GM12891 (cell line): ENCODE measurements at regions not wholly inside any gene's neighbourhood (a gene's known extent, or its start where the extent isn't known, plus 50 kb on each side); places are given as distances from the start of the nearest gene placed in this dataset.

ENCODE experiments used
- DNase-seq: peaks from one replicate; pipeline ENCODE4 v3.0.0; 2011; ENCODE audit warnings: low spot score; ENCODE audit not compliant: insufficient read length
- FAIRE-seq: peaks from 2 replicates; lab custom pipeline; 2011; peaks lifted over from hg19 to GRCh38; lab: Jason Lieb, UNC
- PAX5 ChIP-seq: IDR thresholded peaks from 2 replicates; pipeline ENCODE4 v1.6.1; 2011; ENCODE audit warnings: low read length, moderate library complexity, mild to moderate bottlenecking; ENCODE audit not compliant: insufficient read depth, severe bottlenecking
- POLR2A ChIP-seq: IDR thresholded peaks from 2 replicates; pipeline ENCODE4 v1.6.1; 2011; ENCODE audit warnings: low read depth, low read length, control low read depth
- POLR2AphosphoS5 ChIP-seq: IDR thresholded peaks from 2 replicates; pipeline ENCODE4 v1.6.1; 2011; ENCODE audit warnings: low read depth, low read length, control low read depth
- POU2F2 ChIP-seq: IDR thresholded peaks from 2 replicates; pipeline ENCODE4 v1.6.1; 2011; ENCODE audit warnings: low read depth, mild to moderate bottlenecking, control low read depth, low read length, moderate library complexity
- SPI1 ChIP-seq: IDR thresholded peaks from 2 replicates; pipeline ENCODE4 v1.6.1; 2011; ENCODE audit warnings: low read depth, low read length, control low read depth
- TAF1 ChIP-seq: IDR thresholded peaks from 2 replicates; pipeline ENCODE4 v1.6.1; 2011; ENCODE audit warnings: low read depth, low read length, control low read depth

- no peak for DNase-seq
- FAIRE-seq = no peak
- TF ChIP-seq SPI1 (no peak), POLR2A (no peak), POLR2AphosphoS5 (no peak), POU2F2 (no peak), PAX5 (no peak)
Measured at GRCh38 chr1:223048026-223048425, 95.0 kb downstream of the TLR5 start.

GRCh38 chr1:223052462-223052861, 90.6 kb downstream of the TLR5 start:
- FAIRE-seq (no peak), DNase-seq (no peak)
- TF ChIP-seq POLR2A = no peak
- no peak for TF ChIP-seq TAF1
- TF ChIP-seq POLR2AphosphoS5 = no peak
- TF ChIP-seq PAX5 = no peak
- no peak for TF ChIP-seq SPI1
- no peak for TF ChIP-seq POU2F2

- no peak for DNase-seq
- no peak for TF ChIP-seq SPI1
- TF ChIP-seq TAF1 = no peak
- no peak for TF ChIP-seq PAX5
- TF ChIP-seq POLR2A = no peak
- no peak for TF ChIP-seq POU2F2
- no peak for TF ChIP-seq POLR2AphosphoS5
- no peak for FAIRE-seq
Measured at GRCh38 chr1:223052931-223053330, 90.1 kb downstream of the TLR5 start.

GRCh38 chr1:223056802-223057201, 86.2 kb downstream of the TLR5 start:
- peak; percentile 62 for TF ChIP-seq SPI1
- no peak for TF ChIP-seq POU2F2
- FAIRE-seq (no peak), DNase-seq (no peak)

- TF ChIP-seq TAF1 (no peak), SPI1 (no peak), POLR2AphosphoS5 (no peak), POU2F2 (no peak), PAX5 (no peak), POLR2A (no peak)
- DNase-seq (no peak), FAIRE-seq (no peak)
Measured at GRCh38 chr1:223057569-223058093, 85.4 kb downstream of the TLR5 start.
